Lung microvascular endothelial cell (primary cell): ENCODE measurements at regions not wholly inside any gene's neighbourhood (a gene's known extent, or its start where the extent isn't known, plus 50 kb on each side); places are given as distances from the start of the nearest gene placed in this dataset.

Experiments
- DNase-seq, 2 donors: peaks; one replicate each; pipeline versions ENCODE4 v3.0.0 to v3.0.0-alpha.2; 2010; ENCODE audit warnings: low read depth in 2 of 2

DNA sequence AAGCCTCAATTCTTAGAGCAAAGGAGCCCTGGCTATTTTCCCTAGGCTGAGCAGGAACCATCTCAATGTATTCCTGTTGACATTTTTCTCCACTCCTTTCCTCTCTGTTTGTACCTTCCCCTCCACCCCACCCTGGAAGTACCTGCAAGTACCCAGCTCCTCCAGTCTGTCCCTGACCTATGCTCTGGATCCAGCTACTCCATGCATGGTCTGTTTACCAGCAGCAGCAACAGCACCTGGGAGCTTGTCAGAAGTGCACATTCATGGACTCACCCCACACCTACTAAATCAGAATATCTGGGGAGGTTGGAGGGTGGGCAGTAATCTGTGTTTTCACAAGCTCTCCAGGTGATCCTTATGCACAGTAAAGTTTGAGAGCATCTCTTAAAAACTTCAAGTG lies 240.7 kb upstream of the UMPS start:
- DNase-seq = no peak

DNA sequence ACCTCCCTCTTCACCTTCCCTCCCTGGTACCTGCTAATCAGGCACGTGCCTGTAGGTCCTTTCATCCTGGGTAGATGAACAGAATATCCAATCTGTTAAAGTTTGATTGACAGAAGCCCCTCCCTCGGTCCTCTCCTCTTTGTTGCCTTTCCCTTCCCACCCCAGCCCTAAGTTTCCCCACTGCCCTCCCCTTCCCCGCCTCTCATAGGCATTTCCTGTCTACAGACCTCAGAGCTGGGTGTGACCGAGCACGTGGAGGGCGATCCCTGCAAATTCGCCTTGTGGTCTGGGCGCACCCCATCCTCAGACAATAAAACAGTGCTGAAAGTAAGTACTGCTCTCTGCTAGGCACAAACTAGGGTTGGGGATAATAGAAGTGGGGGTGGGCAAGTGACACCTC lies 239.2 kb upstream of the UMPS start:
- DNase-seq = no peak

DNA sequence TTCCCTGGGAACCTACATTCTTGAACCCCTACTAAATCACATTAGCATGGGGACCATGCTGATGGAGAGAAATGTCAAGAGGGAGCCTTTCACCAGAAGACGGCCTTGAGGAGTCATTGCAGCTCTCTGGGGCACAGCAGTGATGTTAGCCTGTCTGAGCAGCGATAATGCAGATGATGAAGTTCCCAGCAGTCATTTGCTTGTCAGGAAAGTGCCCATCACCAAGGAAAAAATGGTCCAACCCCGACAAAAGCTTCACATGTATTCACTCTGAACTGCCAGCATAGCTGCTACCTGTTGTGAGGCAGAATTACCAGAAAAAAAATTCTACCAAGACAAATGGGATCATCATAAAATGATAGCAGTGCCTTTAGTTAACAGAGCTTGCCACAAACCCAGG lies 238.4 kb upstream of the UMPS start:
- no peak for DNase-seq

DNA sequence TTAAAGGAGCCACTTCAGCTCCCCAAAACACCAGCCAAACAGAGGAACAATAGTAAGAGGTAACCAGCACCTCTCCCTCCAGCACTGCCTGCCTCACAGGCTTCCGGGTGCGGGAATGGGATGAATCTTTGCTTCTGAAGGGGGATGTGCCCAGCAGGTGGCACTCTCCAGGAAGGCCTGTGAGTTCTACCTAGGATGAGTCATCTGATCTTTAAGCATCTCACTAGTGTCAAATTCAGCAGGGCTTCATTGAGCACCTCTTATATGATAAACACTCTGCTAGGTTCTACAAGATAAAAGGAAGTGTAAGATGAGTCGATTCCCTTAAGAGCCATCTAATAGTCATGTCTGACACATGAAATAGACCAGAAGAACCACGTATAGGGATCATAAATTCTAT lies 237.4 kb upstream of the UMPS start:
- DNase-seq = peak; percentile 55 to 58

DNA sequence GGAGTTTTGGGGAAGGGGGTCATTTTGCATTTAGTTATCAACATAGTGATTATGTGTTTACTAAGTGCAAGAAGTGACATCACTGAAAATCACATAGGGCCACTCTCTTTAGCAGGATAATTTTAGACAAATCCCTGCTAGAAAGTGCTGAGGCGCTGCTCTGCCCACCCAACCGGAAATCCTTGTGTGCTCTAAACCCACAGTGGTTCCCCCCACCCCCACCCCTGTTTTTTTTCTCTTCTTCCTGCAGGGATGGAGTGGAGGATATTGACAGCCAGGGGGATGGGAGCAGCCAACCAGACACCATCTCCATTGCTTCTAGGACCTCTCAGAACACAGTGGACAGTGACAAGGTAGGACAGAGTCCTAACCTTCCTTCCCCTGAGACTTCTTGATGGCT lies 234.2 kb upstream of the UMPS start:
- no peak for DNase-seq

DNA sequence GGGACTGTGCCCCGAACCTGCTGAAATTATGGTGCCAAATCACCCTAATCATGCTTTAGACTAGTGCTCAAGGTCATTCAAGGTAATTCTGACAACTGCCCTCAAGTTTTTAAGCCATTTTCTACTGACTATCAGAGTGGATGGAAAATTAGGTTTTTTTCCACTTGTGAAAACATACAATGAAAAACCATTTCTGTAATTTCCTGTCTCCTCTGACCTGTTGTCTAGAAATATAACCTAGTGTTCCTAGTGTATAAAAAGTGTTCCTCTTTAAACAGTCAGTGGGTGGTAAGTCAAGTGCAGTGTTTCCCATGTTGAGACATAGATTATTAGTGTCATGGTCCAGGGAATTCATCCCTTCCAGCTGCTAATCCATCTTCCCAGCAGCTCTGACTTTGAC lies 232.8 kb upstream of the UMPS start:
- DNase-seq = peak in 1 of 2 donors; percentile 63

DNA sequence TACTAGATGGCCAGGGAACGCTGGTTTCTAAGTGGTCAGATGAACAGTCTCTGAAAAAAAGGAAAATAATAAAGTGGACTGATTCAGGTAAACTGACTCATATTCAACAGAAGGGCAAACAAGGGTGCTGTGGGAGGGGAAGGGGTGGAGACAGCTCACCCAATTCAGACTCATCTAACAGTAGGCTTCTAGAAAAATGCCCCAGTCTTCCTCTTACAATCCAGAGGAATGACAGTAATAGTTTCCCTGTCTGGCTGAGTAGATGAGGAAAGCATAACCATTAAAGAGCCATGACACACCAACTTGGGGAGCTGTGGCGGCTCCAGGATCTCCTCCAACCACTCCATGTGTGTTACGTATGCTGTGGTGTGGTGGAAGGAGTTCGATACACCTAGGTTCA lies 231.4 kb upstream of the UMPS start:
- DNase-seq = no peak

DNA sequence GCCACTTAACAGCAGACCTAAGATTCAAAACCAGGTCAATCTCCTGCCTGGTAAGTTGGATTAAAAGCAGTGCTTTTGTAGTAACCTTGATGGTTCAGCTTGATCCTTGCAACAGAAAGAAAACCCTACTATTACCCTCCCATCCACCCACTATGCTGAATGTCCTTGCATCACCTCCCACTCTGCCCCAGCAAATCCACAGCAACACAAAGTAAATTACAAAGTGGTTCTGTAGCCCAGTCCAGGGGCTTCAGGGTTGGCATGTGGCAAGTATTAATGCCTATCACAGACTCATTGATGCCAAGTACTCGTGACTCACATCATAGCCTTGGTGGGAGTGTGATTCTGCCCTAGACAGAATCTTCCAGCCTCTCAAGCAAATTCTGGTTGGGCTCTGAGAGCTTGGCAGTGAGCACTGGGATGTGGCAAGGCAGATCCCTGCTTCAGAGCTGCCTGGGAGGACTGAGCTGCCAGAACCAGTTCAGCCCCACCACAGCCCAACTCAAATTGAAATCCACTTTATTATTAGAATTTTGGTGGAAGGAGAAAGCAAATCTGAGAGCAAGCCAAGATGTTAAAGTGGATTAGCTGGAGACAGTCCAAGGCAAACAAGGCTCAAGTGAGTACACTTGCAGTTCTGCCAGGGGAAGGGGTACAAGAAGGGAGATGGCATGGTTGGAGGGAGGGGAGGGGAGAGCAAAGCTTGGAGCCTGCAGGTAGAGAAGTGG lies 225.8 kb upstream of the UMPS start:
- peak in 1 of 2 donors; percentile 18 for DNase-seq

DNA sequence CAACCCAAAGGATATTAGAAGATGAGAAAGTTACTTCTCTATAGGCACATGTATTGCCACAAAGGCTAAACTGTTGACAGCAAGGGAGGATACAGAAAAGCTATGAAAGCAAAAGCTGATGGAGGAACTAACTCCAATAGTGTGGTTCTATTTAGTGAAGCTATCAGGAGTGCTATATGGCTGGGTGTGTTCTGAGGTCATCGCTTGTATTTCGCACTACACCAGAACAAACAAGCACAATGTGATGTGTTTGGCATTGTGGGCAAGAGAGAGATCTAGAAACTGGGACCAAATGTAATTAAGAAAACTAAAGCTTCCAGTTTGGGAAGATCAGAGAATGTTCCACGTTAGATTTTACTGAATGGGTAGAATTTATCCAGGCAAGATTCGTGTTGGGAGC lies 220.4 kb upstream of the UMPS start:
- DNase-seq = no peak

DNA sequence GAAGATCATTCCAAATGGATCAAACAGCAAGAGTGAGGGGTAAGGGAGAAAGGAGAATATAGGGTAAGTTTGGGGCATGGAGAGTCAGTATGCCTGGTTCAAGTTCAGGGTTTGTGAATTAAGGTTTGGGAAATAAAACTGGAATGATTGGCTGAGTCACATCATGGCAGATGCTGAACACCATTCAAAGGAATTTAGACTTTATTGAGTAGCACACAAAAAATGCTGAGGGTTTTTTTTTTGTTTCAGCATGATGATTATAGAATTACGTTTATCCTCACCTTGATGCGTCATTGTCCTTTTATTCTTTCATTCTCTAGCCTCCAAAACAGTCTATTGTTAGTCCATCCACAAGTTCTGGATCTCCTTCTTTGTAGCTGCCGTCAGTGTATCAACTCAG lies 220.0 kb upstream of the UMPS start:
- no peak for DNase-seq

DNA sequence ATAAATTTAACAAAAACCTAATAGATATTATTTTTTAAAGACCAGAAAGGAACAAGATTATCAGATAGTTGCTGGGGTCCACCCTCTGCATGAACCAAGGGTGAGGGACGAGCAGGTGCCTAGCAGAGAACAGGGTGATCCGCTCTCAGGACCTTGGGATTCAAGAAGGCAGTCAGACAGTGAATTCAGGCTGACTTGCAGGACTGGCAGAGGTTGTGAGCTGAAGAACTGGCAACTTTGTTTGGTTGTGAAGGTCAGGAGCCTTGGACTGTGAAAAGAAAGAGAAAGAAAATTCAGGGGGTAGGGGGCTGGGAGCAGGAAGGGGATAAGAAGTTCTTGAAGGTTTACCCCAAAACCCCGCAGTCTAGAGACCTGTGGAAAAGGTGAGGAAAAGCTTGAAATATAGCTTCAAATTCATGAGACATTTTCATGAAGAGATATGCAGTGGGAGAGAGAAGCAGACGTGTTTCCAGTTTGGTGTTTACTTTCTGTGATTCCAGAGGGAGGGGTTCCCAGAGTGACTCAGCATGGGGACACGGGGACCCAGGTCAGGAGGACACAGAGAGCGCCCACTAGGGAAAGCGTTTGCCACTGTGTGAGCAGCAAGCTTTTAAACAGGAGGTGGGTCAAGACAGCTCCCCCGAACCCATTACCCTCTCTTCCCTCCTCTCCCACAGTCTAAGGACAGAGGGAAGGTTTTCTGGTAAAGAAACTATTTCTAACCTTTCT lies 217.2 kb upstream of the UMPS start:
- DNase-seq = no peak

DNA sequence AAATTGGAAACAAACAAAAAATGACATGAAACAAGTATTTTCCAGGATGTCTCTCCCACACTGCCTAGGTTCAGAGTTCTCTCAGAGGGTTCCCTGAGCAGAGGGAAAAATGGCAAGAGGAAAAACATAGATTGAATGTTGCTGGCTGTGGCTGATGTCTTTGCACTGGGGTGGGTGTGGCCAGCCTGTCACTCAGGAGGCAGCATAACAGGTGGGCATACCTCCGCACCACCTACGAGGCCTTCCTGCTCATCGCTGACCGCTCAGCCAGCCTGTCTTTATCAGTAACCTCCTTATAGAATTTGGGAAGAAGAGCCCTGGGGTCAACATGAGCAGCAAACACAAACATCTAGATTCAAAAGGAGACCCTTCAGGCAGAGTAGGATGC lies 216.6 kb upstream of the UMPS start:
- no peak for DNase-seq

DNA sequence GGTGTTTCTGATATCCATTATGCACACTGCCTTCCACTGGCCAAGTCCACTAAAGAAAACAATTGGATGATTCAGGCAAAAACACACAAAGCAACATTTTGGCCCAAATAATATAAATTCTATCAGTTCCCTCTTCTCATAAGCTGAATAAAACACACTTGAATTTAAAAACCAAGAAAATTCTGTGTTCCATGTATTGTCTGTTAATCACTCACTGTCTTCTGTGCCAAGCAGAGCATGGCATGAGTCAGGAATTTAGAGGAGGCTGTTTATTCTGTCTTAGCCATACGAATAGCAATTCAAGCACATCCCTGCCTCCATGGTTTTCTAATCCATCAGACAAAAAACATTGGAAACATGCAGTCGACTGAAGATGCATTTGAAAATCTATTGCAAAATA lies 215.6 kb upstream of the UMPS start:
- DNase-seq = no peak

DNA sequence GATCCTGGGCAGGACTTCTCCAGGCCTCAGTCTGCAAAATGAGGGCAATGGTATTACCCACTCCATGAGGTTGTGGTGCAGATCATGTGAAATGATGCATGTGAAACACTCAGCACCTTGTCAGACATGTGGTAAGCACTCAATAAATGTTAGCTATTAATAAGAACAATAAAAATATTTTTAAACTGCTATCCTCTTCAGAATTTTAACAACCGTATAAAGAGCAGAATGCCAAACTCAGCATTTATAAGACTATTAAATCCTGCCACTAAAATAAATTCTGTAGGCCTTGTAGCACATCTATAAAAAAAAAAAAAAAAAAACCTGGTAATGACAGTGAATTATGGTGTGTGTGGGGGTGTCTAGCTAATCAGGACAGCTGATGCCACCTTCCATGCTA lies 213.9 kb upstream of the UMPS start:
- no peak for DNase-seq

DNA sequence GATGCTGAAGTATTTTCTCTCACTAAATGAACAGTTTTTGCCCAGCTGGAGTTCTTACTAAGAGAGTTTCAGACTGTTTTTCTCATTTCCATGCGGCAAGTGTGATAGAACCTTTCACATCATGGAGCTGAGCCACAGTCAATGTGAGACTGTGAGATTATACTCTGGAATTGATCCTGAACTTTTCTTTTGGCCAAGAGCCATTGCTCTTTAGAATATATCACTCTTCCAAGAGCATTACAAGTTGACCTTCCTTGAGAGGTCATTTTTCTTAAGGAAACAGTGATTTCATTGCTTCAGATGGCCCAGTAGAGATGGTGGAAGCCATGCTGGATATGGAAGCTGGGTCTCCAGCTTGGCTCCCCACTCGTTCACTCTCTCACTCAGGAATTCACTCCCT lies 212.9 kb upstream of the UMPS start:
- no peak for DNase-seq

DNA sequence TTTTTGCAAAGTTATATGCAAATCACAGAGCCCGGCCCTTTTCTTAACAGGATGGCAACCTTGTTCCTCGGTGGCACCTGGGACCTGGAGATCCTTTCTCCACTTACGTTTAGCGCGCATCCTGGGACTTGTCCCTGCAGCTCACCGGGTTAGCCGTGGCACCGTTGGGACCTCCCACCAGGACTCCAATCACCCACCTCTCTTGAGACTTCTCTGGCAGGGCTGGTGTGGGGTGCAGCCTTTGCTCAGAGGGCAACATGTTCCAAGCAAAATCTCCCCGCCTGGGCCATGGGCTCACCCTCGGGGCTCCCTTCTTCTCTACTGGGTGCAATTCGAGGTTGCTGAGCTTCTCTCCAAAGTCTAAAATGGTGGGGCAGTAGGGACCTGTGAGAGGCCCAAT lies 211.9 kb upstream of the UMPS start:
- no peak for DNase-seq

DNA sequence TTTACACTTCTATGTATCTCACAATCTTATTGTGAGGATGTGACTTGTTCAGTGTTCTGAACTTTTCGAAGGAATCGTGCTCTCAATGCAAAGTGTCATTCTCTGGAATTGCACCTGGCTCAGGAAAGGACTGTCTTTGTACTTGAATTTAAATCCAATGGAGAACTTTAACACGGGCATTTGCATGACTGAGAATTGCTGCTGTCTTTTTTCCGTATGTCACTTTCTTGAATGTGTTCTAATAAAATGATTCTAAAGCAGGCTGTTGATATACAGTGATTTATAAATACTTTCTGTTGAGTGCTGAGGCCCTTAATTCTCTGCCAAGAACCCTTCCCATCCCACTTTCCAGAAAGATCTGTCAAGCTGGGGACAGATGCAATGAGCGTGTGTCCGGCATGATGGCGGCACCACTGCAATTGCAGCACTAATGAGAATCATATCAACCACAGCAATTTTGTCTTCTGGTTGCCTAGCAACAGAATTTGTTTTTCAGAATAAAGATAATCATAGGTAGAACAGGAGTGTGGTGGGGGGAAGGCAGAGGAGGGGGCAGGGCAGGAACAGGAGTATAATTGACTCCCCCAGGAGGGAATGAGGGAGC lies 210.6 kb upstream of the UMPS start:
- no peak for DNase-seq

DNA sequence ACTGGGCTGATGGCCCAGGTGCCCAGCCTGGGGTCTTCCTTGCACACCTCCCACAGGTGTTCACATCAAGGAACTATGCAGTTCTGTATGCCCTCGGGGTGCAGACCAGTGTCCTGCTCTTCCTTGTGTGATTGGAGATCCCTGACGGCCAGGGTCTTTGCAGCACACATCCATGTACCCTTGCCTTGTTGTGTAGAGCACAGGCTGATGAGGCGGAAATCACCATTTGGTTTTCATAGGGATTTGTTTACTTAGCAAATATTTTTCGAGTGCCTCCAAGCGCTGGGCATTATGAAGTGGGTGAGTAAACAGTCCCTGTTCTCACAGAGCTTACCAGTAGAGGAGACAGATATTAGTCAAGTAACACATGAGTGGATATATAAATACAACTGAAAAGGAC lies 209.3 kb upstream of the UMPS start:
- no peak for DNase-seq

DNA sequence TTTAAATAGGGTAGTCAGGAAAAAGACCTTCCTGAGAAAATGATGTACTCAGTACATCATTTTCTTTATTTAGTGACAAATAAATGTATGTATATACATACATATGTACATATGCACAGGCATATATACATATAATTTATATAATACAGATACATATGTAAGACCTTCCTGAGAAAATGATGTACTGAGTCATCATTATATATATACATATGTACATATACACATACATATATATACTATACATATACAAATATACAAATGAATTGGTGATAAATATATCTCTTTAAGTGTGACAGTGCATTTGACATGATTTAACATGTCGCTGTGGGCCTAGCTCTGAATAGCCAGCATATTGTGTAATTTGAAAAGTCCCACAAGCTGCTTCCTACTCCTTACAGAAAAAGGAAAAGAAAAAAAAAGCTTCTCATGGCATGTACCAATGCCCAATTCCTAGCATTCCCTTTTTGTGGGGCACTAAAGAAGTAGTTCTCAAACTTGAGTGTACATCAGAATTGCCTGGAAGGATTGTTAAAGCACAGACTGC lies 208.1 kb upstream of the UMPS start:
- DNase-seq = no peak

DNA sequence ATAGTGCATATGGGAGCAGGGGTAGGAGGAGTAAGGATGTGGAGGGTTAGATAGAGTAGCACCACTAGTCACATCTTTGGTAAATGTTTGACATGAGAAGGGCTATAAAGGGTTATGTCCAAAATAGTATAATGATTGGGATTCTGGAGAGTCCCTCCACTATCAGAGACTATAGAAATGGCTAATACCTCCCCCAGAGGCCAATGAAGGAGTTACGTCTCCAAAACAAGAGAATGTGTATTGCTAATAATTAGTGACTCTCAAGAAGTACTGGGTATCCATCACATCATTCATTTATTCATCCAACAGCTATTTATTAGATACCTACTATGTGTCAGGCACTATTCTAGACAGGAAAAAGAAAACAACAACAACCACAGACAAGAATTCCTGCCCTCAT lies 203.7 kb upstream of the UMPS start:
- no peak for DNase-seq

DNA sequence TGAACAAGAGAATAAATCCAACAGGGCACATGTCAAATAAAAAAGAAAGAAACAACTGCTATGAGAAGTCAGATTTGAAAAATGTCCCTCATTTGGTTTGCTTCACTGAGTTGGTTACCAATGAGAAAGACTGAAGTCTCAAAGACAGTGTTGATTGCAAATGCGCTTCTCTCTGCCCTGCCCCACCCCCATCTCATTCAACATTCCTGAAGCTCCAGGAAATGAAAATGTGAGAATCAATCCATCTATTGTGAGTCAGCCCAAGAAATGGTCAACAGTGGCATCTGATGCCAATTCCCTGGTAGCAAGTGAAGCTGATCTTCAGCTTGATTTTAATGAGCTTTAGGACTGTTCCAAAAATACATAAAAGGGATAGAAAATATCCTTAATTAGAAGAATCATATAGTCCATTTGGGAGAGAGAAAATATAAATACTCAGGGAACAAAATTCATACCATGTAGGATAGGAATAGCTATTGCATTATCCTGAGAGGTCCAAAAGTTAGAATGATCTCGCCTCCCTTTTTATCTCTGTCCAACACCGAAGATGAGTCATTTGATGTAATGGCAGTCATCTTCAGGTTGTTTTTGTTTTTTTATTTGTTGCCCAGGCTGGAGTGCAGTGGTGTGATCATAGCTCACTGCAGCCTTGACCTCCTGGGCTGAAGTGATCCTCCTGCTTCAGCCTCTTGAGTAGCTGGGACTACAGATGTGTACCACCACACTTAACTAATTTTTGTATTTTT lies 200.3 kb upstream of the UMPS start:
- DNase-seq = peak; percentile 49 to 65

DNA sequence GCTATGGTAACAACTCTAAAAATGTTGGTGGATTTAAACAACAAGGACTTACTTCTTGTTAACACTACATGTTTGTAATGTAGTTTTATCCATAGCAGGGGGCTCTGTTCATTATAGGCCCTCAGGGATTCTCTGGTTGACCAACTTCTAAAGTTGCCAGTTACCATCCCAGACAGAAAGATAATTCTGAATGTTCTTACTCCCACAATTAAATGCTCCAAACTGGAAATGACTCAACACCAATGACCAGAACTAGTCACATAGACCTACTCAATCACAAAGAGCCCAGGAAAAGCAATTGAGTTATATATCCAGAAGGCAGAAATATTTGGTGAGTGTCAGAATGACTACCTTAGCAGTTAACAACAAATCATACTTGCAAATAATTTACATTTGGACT lies 199.3 kb upstream of the UMPS start:
- peak in 1 of 2 donors; percentile 42 for DNase-seq
